ENCODE measurements at regions not wholly inside any gene's neighbourhood (a gene's known extent, or its start where the extent isn't known, plus 50 kb on each side); places are given as distances from the start of the nearest gene placed in this dataset.

DNA sequence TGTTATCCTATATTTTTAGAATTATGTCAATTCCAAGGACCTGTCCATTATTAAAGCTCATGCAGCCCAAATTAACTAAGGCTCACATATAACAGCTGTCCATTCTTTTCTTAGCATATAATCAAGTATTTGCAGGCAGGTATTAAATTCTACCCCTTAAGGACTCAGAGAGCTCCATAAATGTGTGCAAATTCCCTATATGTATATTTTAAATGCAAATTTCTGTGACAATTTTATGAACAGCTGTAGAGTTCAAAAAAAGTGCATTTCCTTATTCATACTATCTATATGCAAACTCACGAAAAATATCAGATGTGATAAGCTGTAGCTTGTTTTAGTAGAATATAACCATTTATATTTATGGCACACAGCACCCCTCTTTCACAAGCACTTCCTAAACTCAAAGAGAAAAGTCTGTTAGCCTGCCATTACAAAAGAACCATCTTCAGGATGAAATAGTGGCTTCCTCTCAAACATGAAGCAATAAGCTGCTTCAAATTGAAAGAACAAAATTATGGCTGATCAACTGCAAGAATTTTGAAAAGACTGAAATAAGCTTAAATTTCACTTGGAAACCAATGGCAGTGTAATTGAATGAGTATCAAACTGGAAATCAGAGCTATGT lies 155.0 kb upstream of the REG3G start:
- H2AFZ ChIP-seq (ENCODE audit: low read length): no peak overlapping the region
- H3K4me2 ChIP-seq (ENCODE audit: low read length): no peak overlapping the region
- no peaks in the 10 kb centered on the region for H3K4me1 ChIP-seq (ENCODE audit: insufficient read depth, low read length, severe bottlenecking)
- no peaks in the 10 kb centered on the region for H3K9me2 ChIP-seq (ENCODE audit: low read depth, low read length)
- no peaks in the 10 kb centered on the region for H3K27me3 ChIP-seq (ENCODE audit: insufficient read depth, low read length)
- H4K20me1 ChIP-seq (ENCODE audit: insufficient read depth, low read length): no peaks in the 10 kb centered on the region
- H3K9me3 ChIP-seq (ENCODE audit: low read length): no peaks in the 10 kb centered on the region
- no peaks in the 10 kb centered on the region for H3F3A ChIP-seq (ENCODE audit: insufficient read depth, low read length)
- H3K27ac ChIP-seq (ENCODE audit: low read depth, low read length, poor library complexity, severe bottlenecking): no peak overlapping the region
- no peaks in the 10 kb centered on the region for H3K79me2 ChIP-seq (ENCODE audit: insufficient read depth, low read length)
- no peak overlapping the region for H3K4me3 ChIP-seq (ENCODE audit: low read depth, low read length, poor library complexity, severe bottlenecking)
- no peak overlapping the region for H3K9ac ChIP-seq (ENCODE audit: low read length)
- TF ChIP-seq EZH2 (IDR thresholded peaks at IDR 0.05; ENCODE audit: borderline replicate concordance, low read length): no peak
- TF ChIP-seq, protein P1, sequence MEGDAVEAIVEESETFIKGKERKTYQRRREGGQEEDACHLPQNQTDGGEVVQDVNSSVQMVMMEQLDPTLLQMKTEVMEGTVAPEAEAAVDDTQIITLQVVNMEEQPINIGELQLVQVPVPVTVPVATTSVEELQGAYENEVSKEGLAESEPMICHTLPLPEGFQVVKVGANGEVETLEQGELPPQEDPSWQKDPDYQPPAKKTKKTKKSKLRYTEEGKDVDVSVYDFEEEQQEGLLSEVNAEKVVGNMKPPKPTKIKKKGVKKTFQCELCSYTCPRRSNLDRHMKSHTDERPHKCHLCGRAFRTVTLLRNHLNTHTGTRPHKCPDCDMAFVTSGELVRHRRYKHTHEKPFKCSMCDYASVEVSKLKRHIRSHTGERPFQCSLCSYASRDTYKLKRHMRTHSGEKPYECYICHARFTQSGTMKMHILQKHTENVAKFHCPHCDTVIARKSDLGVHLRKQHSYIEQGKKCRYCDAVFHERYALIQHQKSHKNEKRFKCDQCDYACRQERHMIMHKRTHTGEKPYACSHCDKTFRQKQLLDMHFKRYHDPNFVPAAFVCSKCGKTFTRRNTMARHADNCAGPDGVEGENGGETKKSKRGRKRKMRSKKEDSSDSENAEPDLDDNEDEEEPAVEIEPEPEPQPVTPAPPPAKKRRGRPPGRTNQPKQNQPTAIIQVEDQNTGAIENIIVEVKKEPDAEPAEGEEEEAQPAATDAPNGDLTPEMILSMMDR (IDR thresholded peaks at IDR 0.05; ENCODE audit: low read length): no peak
- no peaks in the 10 kb centered on the region for H3K36me3 ChIP-seq (ENCODE audit: insufficient read depth, low read length)

DNA sequence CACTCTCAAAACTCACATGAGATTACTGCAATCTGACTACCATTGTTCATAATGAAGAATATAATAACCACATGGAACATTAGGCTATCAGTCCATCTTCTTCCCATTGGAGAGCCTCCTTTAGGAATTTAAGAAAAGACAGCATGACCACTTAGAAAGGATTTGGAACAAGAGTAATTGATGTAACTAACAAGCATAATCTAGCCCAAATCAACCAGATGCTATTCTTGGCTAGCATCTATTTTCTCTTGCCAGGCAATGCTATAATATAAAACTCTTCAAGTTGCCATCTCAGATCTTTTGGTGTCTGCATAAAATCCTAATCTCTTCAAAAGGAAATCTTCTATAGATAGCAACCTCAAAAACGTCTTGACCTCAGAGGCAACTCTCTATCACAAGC lies 152.0 kb upstream of the REG3G start:
- Histone ChIP-seq H3F3A (ENCODE audit: insufficient read depth, low read length) (no peaks in the 10 kb centered on the region), H4K20me1 (ENCODE audit: insufficient read depth, low read length) (no peaks in the 10 kb centered on the region), H3K36me3 (ENCODE audit: insufficient read depth, low read length) (no peaks in the 10 kb centered on the region), H3K27ac (ENCODE audit: low read depth, low read length, poor library complexity, severe bottlenecking) (no peak overlapping the region), H3K4me2 (ENCODE audit: low read length) (no peak overlapping the region), H3K9me3 (ENCODE audit: low read length) (no peaks in the 10 kb centered on the region), H3K4me1 (ENCODE audit: insufficient read depth, low read length, severe bottlenecking) (no peaks in the 10 kb centered on the region), H3K27me3 (ENCODE audit: insufficient read depth, low read length) (no peaks in the 10 kb centered on the region), H3K9ac (ENCODE audit: low read length) (no peak overlapping the region), H3K4me3 (ENCODE audit: low read depth, low read length, poor library complexity, severe bottlenecking) (no peak overlapping the region), H3K79me2 (ENCODE audit: insufficient read depth, low read length) (no peaks in the 10 kb centered on the region), H3K9me2 (ENCODE audit: low read depth, low read length) (no peaks in the 10 kb centered on the region), H2AFZ (ENCODE audit: low read length) (no peak overlapping the region)
- no peak for TF ChIP-seq EZH2 (IDR thresholded peaks at IDR 0.05; ENCODE audit: borderline replicate concordance, low read length)
- TF ChIP-seq, protein P1 (IDR thresholded peaks at IDR 0.05; ENCODE audit: low read length): no peak

- Histone ChIP-seq H3K79me2 (ENCODE audit: insufficient read depth, low read length) (no peaks in the 10 kb centered on the region), H3K4me3 (ENCODE audit: low read depth, low read length, poor library complexity, severe bottlenecking) (no peak overlapping the region), H2AFZ (ENCODE audit: low read length) (no peak overlapping the region), H3K9me2 (ENCODE audit: low read depth, low read length) (no peaks in the 10 kb centered on the region), H3K9me3 (ENCODE audit: low read length) (no peaks in the 10 kb centered on the region), H3K27ac (ENCODE audit: low read depth, low read length, poor library complexity, severe bottlenecking) (no peak overlapping the region), H3F3A (ENCODE audit: insufficient read depth, low read length) (no peaks in the 10 kb centered on the region), H3K4me2 (ENCODE audit: low read length) (no peak overlapping the region), H3K4me1 (ENCODE audit: insufficient read depth, low read length, severe bottlenecking) (no peaks in the 10 kb centered on the region), H4K20me1 (ENCODE audit: insufficient read depth, low read length) (no peaks in the 10 kb centered on the region), H3K36me3 (ENCODE audit: insufficient read depth, low read length) (no peaks in the 10 kb centered on the region), H3K27me3 (ENCODE audit: insufficient read depth, low read length) (no peaks in the 10 kb centered on the region), H3K9ac (ENCODE audit: low read length) (no peak overlapping the region)
- TF ChIP-seq, protein P1 (IDR thresholded peaks at IDR 0.05; ENCODE audit: low read length): no peak
- no peak for TF ChIP-seq EZH2 (IDR thresholded peaks at IDR 0.05; ENCODE audit: borderline replicate concordance, low read length)
Observed at GRCh38 chr2:78876316-78876688, 149.2 kb upstream of the REG3G start.

Measured in OCI-LY1 (cell line).